SK-N-SH treated with all-trans-retinoic acid at 6 μM for 48 hours (cell line): ENCODE measurements at regions not wholly inside any gene's neighbourhood (a gene's known extent, or its start where the extent isn't known, plus 50 kb on each side); places are given as distances from the start of the nearest gene placed in this dataset.

Experiments
- ATAC-seq: fragments of 200-7000 bp; cut with Tn5 transposase; 3 replicates; pipeline ENCODE4 v1.9.1; 2020; ENCODE audit warnings: mild to moderate bottlenecking, moderate library complexity
- ARNTL ChIP-seq: fragments of 450-650 bp; formaldehyde crosslinking; IDR thresholded peaks from 2 replicates; pipeline ENCODE4 v1.5.0; 2020; ENCODE audit warnings: low read depth, mild to moderate bottlenecking, moderate library complexity, borderline replicate concordance
- BACH2 ChIP-seq: fragments of 250-450 bp; sonication (Bioruptor Pico); IDR thresholded peaks from 2 replicates; pipeline ENCODE4 v1.9.0; 2021; ENCODE audit warnings: mild to moderate bottlenecking, borderline replicate concordance
- CREB5 ChIP-seq: fragments of 250-450 bp; sonication (Bioruptor Pico); IDR thresholded peaks from 2 replicates; pipeline ENCODE4 v1.5.1; 2020; ENCODE audit warnings: low read depth, mild to moderate bottlenecking, moderate library complexity
- CSDC2 ChIP-seq: fragments of 250-450 bp; sonication (Bioruptor Pico); IDR thresholded peaks from 2 replicates; pipeline ENCODE4 v1.5.0; 2020; ENCODE audit warnings: mild to moderate bottlenecking, moderate library complexity
- CSRNP3 ChIP-seq: fragments of 250-450 bp; sonication (Bioruptor Pico); IDR thresholded peaks from 2 replicates; pipeline ENCODE4 v1.5.1; 2021; ENCODE audit warnings: mild to moderate bottlenecking, moderate library complexity
- ESRRG ChIP-seq: fragments of 250-450 bp; sonication (Bioruptor Pico); IDR thresholded peaks from 2 replicates; pipeline ENCODE4 v1.6.1; 2021; ENCODE audit warnings: mild to moderate bottlenecking
- GLIS3 ChIP-seq: fragments of 250-450 bp; sonication (Bioruptor Pico); IDR thresholded peaks from 2 replicates; pipeline ENCODE4 v1.5.0; 2020; ENCODE audit warnings: mild to moderate bottlenecking, moderate library complexity
- ISL1 ChIP-seq: fragments of 250-450 bp; sonication (Bioruptor Pico); IDR thresholded peaks from 2 replicates; pipeline ENCODE4 v2.1.2; 2022; ENCODE audit warnings: mild to moderate bottlenecking, moderate library complexity
- OSR1 ChIP-seq: fragments of 250-450 bp; sonication (Bioruptor Pico); IDR thresholded peaks from 2 replicates; pipeline ENCODE4 v1.8.0; 2022; ENCODE audit warnings: moderate library complexity, mild to moderate bottlenecking, inconsistent platforms
- PATZ1 ChIP-seq: fragments of 250-450 bp; sonication (Bioruptor Pico); IDR thresholded peaks from 2 replicates; pipeline ENCODE4 v1.8.0; 2020; ENCODE audit warnings: mild to moderate bottlenecking, moderate library complexity, borderline replicate concordance
- PPARA ChIP-seq: fragments of 250-450 bp; sonication (Bioruptor Pico); IDR thresholded peaks from 2 replicates; pipeline ENCODE4 v1.5.0; 2020; ENCODE audit warnings: mild to moderate bottlenecking, borderline replicate concordance
- RARB ChIP-seq: fragments of 250-450 bp; sonication (Bioruptor Pico); IDR thresholded peaks from 2 replicates; pipeline ENCODE4 v1.8.0; 2021; ENCODE audit warnings: mild to moderate bottlenecking, moderate library complexity
- SNAI2 ChIP-seq: fragments of 250-450 bp; sonication (Bioruptor Pico); IDR thresholded peaks from 2 replicates; pipeline ENCODE4 v1.5.0; 2020; ENCODE audit warnings: mild to moderate bottlenecking, moderate library complexity
- TCF4 ChIP-seq: fragments of 250-450 bp; sonication (Bioruptor Pico); IDR thresholded peaks from 2 replicates; pipeline ENCODE4 v1.8.0; 2021; ENCODE audit warnings: mild to moderate bottlenecking, moderate library complexity, borderline replicate concordance
- TOX ChIP-seq: fragments of 250-450 bp; sonication (Bioruptor Pico); IDR thresholded peaks from 2 replicates; pipeline ENCODE4 v1.8.0; 2021; ENCODE audit warnings: mild to moderate bottlenecking, moderate library complexity, borderline replicate concordance
- TSHZ2 ChIP-seq: fragments of 250-450 bp; sonication (Bioruptor Pico); IDR thresholded peaks from 2 replicates; pipeline ENCODE4 v1.5.0; 2020; ENCODE audit warnings: mild to moderate bottlenecking, moderate library complexity
- ZC3H10 ChIP-seq: fragments of 250-450 bp; sonication (Bioruptor Pico); IDR thresholded peaks from 2 replicates; pipeline ENCODE4 v1.5.1; 2021; ENCODE audit warnings: mild to moderate bottlenecking, moderate library complexity
- ZFP3 ChIP-seq: fragments of 250-450 bp; sonication (Bioruptor Pico); IDR thresholded peaks from 2 replicates; pipeline ENCODE4 v1.5.0; 2020; ENCODE audit warnings: mild to moderate bottlenecking, moderate library complexity
- ZFP30 ChIP-seq: fragments of 450-650 bp; formaldehyde crosslinking; IDR thresholded peaks from 2 replicates; pipeline ENCODE4 v1.5.0; 2022; ENCODE audit warnings: mild to moderate bottlenecking, moderate library complexity
- ZNF565 ChIP-seq: fragments of 450-650 bp; formaldehyde crosslinking; conservative IDR thresholded peaks from 2 replicates; pipeline ENCODE4 v1.5.0; 2020; ENCODE audit warnings: low read depth, mild to moderate bottlenecking, moderate library complexity
- ZNF70 ChIP-seq: fragments of 450-650 bp; formaldehyde crosslinking; IDR thresholded peaks from 2 replicates; pipeline ENCODE4 v1.5.0; 2020; ENCODE audit warnings: mild to moderate bottlenecking, moderate library complexity
- ZNF8 ChIP-seq: fragments of 450-650 bp; formaldehyde crosslinking; IDR thresholded peaks from 2 replicates; pipeline ENCODE4 v1.5.0; 2020; ENCODE audit warnings: mild to moderate bottlenecking, moderate library complexity

- no peak for ATAC-seq
- no peak for TF ChIP-seq SNAI2 (CRISPR knock-in tag)
- no peak for TF ChIP-seq PPARA (CRISPR knock-in tag)
- TF ChIP-seq ZNF70 (CRISPR knock-in tag): no peak
- TF ChIP-seq OSR1 (CRISPR knock-in tag): no peak
- TF ChIP-seq ISL1: no peak
- no peak for TF ChIP-seq ESRRG (CRISPR knock-in tag)
- TF ChIP-seq TOX: no peak
- no peak for TF ChIP-seq ZNF8 (CRISPR knock-in tag)
- no peak for TF ChIP-seq ZFP3 (CRISPR knock-in tag)
- no peak for TF ChIP-seq CSDC2
- TF ChIP-seq TCF4 (CRISPR knock-in tag): no peak
Observed at GRCh38 chr7:24141874-24142509, 142.0 kb upstream of the NPY start.

- TF ChIP-seq ISL1 (no peak), PPARA (CRISPR knock-in tag) (no peak), CSRNP3 (no peak), ARNTL (CRISPR knock-in tag) (no peak), RARB (no peak), SNAI2 (CRISPR knock-in tag) (no peak), ZFP3 (CRISPR knock-in tag) (no peak), BACH2 (CRISPR knock-in tag) (no peak), OSR1 (CRISPR knock-in tag) (no peak), CSDC2 (no peak), ZNF8 (CRISPR knock-in tag) (no peak), ZC3H10 (CRISPR knock-in tag) (no peak), TSHZ2 (no peak), ZFP30 (CRISPR knock-in tag) (no peak), TCF4 (CRISPR knock-in tag) (no peak), CREB5 (no peak), PATZ1 (no peak), GLIS3 (CRISPR knock-in tag) (no peak), TOX (no peak), ZNF565 (no peak)
- ATAC-seq: no peak
Observed at GRCh38 chr7:24143547-24143946, 140.4 kb upstream of the NPY start.

- TF ChIP-seq CREB5 (no peak), CSRNP3 (no peak), TCF4 (CRISPR knock-in tag) (no peak), PATZ1 (no peak), ESRRG (CRISPR knock-in tag) (no peak), GLIS3 (CRISPR knock-in tag) (no peak), ZFP3 (CRISPR knock-in tag) (no peak)
Observed at GRCh38 chr7:24151944-24152343, 132.0 kb upstream of the NPY start.

More at GRCh38 chr7:24151944-24152343, 132.0 kb upstream of the NPY start:
- no peak for ATAC-seq
